ENCODE measurements at regions not wholly inside any gene's neighbourhood (a gene's known extent, or its start where the extent isn't known, plus 50 kb on each side); places are given as distances from the start of the nearest gene placed in this dataset.

DNA sequence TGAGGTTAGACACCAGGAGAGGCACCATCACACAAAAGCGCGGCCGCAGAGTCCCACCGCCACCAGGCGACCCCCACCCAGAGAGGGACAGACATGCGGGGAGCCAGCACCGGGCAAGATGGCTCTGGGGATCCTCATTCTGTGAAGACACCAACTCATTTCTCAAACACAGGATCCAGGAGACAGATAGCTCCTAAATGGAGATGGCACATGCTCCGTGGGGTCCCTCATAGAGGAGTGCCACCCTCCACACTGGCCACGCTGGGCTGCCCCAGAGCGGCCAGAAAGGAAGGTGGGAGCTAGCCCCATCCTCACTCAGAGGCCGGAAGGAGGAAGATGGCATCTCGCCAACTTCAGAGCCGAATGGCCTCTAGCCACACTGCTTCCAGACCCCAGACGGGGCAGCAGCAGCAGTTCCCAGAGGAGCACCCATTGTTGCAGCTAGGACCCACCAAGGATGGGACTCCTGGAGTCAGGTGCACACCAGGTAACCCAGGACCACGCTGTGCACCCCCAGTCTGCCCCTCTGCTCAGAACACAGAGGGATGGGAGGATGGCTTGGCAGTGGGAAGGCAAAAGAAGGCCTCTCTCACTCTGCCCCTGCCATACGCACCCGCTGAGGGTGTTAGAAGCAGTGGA, 78.6 kb downstream of the ZIC5 start:
- DNase-seq = no peak

DNA sequence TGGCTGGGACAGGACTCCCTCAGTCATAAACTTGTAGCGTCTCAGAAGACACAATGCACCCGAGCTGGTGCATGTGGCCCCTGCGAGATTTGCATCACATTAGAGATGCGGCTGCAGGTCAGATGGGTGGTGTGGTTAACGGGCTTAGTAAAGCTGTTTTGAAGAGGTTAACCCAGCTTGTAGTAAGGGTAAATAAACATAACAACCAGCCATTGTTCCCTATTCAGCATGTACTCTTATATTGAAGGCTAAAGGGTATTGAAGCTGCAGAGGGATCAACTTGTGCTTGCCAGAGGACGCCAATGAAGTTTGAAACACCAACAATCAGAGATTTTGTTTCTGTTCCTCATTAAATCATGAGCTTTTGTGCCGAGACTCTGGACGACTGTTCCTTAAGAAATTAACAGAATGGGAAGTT, 79.4 kb downstream of the ZIC5 start:
- DNase-seq = no peak

GRCh38 chr13:99886706-99887105, 84.9 kb downstream of the ZIC5 start:
- no peak for DNase-seq

DNA sequence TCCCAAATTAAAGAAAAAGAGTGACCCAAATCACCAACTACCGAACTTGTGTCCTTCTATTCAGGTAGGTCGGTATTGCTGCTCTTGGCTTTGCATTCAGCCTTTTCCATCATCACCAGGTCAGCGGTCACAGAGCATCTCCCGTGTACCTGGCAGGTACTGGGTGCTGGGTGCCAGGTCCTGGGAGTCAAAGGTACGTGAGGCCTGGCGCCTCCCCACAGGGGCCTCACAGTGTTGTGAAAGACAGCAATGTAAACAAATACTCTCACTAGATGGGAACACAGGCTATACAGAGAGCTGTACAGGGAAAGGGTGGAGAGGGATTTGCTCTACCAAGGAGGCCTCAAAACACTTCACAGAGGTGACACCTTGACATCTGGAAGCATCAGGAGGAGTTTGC, 86.7 kb downstream of the ZIC5 start:
- DNase-seq = no peak

GRCh38 chr13:99883805-99884204, 87.8 kb downstream of the ZIC5 start:
- DNase-seq = no peak

DNA sequence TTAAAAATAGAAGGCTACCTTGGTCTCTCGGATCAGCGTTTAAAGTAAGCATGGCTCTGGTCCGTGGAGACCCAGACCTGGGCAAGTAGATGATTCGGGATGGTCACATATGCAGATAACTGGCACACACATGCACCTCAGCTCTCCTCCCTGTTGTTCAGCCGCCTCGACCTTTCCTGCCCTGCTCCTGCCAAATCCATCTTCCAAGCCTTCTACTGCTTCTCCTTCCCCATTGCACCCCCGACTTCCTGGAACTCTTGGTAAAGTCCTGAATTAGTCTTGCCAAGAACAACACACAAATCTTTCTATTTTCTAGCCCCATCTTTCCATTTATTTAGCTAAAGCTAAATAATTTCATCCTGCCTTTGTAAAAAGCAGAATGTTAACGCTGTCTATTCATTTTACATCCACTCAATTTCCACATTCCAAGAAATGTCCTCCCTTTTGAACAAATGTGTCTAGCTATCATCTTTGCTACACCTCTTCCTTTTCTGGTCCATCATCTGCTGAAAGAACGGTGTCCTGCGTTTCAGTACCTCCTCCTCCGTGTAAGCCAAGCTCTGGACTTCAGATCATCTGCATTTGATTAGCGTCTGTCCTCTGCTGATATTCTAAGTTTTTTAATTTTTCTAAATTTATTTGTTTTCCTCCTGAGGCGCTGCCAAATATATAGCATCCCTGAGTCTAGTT, 92.5 kb downstream of the ZIC5 start:
- no peak for DNase-seq

DNA sequence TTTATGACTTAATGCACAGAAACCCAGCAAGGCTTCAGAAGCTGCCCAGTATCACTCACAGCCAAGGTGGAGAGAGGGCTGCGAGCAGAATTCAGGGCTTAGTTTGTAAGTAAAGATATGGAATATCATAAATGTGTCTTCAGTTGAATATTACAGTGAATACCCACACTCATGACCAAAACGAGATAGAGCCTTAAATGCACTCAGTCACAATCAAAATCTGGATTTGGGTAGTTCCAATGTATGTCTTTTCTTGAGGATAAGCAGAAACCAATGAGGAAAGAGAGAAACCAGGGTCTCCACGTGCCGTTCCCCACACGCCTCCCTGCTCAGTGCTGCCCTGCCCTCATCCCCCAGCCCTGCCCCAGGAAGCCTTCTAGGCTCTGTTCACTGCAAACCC, 94.9 kb downstream of the ZIC5 start:
- DNase-seq = no peak

GRCh38 chr13:99875391-99875790, 96.2 kb downstream of the ZIC5 start:
- no peak for DNase-seq

DNA sequence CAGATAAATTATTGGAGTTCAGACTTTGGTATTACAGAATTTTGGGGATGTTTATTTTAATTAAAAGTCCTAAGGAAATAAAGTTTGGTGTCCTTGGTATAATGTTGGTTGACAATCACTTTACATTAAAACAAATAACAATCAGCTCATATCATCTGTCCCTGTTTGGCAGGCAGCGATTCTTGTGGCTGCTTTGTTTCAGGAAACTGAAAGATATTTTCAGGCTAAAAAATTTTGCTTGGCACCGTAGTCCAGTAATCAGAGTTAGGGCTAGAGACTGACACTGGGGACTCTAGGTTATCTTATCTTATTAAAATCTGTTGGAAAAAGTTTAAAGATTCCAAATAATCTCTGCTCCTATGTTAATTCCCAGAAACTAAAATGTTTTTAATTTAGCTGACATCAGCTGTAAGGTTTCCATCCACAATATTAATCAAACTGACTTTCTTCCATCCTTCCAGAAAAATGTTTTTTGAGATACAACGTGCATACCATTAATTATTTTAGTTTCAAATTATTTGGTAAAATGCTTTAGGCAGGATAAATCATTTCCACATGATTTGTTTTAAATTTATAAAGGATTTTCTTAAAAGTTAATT, 97.6 kb downstream of the ZIC5 start:
- DNase-seq = no peak

- DNase-seq = no peak
Observed at GRCh38 chr13:99873141-99873540, 98.4 kb downstream of the ZIC5 start.

GRCh38 chr13:99871249-99871898, 100.2 kb downstream of the ZIC5 start:
- no peak for DNase-seq

- no peak for DNase-seq
Observed at GRCh38 chr13:99870541-99870940, 101.0 kb downstream of the ZIC5 start.

DNA sequence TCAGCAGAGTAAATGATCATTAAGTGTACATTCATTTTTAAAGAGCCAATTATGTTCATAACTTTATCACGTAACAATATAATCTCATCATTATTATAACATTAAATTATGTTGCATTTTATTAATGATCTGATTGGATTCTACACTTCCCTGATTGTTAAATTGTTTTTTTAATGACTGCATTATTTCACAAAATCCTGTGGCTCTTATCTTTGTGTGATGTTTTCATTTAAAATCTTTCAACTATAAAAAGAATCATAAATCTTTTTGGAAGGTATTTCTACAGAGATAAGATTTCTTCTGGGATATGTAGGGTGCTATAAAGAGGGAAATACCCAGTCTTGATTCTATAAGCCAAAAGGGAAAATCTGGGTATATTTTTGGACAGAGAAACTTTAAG, 101.7 kb downstream of the ZIC5 start:
- DNase-seq = no peak

GRCh38 chr13:99868767-99869166, 102.8 kb downstream of the ZIC5 start:
- no peak for DNase-seq

- DNase-seq = no peak
Observed at GRCh38 chr13:99867535-99868257, 103.9 kb downstream of the ZIC5 start.

DNA sequence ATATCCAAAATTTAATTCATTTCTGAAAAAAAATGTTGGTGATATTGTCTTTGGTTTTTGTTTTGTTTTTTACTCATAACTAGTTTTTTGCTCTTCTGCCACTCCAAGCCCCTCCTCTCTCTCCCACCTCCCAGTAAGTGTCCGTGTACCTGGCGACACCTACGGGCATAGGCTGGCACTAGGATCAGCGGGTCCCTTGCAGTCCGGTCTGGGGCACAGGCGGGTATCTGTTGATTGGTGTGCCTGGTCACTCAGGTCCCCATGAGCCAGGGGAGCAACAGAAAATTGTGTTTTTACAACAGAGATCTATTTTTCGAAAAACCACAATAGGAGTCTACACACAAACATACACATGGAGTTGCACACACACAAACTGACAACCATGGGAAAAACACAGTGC, 104.8 kb downstream of the ZIC5 start:
- no peak for DNase-seq

DNA sequence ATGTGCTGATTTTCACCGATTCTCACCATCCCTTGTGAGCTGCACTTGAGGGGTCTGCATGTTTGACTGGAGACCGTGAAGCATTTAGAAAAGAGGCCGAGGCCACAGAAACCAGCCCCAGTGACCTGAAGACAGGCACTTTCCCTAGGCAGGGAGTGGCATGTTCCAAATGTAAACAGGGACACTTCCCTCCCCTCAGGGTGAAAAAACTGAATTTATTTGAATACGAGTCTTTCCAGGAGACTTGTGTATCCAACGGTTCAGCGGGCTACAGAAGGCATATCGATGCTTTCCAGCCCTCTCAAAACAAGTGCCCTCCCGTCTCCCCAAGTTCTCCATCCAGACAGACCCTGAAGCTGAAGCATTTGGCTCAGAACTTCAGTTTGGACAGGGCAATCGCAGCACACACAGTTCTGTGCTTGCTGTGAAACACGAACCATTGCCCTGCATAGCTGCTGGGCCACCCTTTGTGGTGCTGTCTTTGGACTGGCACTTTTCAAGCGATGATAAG, 106.1 kb downstream of the ZIC5 start:
- DNase-seq = no peak

DNA sequence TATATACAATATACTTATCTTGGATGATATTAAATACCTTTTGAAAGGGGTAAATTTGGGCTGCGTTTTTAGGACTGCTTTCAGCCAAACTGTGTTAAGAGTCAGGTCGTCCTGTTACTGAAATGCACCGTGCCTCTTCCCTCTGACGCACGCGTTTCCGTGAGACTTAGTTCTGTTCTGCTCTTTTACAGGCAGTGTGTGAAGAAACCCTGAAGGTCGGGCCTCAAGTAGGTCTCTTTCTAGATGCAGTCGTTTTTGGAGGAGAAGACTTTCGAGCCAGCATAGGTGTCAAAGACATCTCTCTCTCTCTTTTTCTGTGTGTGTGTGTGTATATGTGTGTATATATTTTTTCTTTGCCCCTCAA, 107.0 kb downstream of the ZIC5 start:
- no peak for DNase-seq

DNA sequence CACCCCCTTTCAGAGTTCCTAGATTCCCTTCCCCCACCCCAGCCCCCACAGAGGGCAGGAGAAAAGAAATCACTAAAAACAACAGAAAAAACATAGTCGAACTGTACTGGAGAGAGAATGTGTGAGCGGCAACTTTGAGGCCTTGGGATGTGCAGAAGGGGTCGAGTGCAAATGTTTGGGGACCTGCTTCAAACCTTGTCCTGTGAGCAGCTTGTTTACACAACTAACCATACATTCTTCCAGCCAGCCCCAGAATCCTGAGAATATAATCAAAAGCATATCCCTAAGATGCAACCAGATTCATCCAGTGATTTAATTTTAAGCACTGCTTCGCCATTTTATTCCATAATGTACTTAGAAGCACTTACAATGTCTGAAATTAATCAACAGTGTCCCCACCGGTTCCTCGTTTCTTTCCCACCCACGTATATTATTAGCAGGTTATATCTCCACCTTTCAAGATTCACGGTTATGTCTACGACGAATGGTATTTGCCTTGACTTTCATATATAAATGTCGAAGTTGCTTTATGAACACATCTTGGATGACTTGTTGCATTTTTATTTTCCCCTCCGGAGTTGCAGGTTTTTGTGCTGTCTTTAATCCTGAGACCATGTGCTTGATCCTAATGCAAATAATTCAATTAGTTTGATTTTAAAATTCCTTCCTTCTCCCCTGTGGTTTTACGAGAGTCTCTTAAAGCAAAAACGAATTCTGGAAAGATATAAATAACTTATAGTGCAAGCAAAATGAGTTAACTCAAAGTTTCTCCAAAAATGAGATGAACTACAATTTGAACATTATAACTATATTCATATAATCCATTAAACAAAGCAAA, 107.6 kb downstream of the ZIC5 start:
- DNase-seq = no peak

DNA sequence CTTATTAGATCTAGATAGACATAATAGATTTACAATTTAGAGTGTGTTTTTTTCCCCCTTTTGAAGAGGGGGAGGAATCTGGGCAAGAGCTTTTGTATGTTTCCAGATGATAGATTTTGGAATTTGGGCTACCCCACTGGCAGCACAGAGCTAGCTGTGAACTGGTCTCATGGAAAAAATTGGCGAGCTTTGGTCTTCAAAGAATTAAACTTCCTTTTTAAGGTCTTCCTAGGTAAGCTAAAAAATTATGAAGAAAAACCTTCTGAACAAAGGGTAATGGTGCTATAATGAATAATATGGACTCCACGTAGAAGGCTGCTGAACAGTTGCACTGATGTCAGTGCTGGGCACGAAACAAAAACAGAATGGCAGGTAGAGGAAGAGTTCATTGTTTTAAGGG, 109.3 kb downstream of the ZIC5 start:
- DNase-seq = no peak

- DNase-seq = no peak
Observed at GRCh38 chr13:99861771-99862170, 109.8 kb downstream of the ZIC5 start.

DNA sequence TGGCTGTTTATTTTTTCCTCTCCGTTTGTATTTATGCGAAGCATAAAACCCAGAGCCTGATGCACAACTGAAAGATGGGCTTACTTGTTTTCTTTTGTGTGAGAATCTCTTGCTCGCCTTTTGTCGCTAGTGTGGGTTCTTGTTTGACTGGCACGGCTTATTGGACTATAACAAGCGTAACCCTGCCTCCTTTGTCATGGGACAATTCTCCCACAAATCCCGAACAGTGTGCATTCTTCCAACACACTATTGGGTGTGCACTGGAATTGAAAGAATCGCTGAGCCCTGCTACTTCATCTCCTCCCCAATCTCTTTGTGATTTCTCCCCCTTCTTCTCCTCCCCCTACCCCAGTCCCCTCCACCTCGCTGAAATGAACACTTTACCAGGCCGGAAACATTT, 110.8 kb downstream of the ZIC5 start:
- DNase-seq = no peak
